GM10248 (cell line): ENCODE measurements at regions not wholly inside any gene's neighbourhood (a gene's known extent, or its start where the extent isn't known, plus 50 kb on each side); places are given as distances from the start of the nearest gene placed in this dataset.

Experiments used
- CTCF ChIA-PET: fragments of 300-600 bp; sonication (Branson Sonifier 250); formaldehyde crosslinking; extraction: SDS; loops from one replicate; lab custom pipeline; 2021; ENCODE audit warnings: antibody characterized with exemption; lab: Yijun Ruan, JAX
- POLR2A ChIA-PET: fragments of 350-650 bp; sonication (Branson Sonifier 250); formaldehyde crosslinking; extraction: SDS; loops from one replicate; lab custom pipeline; 2020; ENCODE audit warnings: antibody characterized with exemption; lab: Yijun Ruan, JAX
- DNase-seq: peaks from one replicate; pipeline ENCODE4 v3.0.0; 2012; ENCODE audit errors: extremely low spot score
- TF ChIP-seq, protein P1 (sequence below): IDR thresholded peaks from 2 replicates; pipeline ENCODE4 v1.5.1; 2012; ENCODE audit warnings: mild to moderate bottlenecking, low read depth; ENCODE audit errors: extremely low read depth, missing control alignments, control extremely low read depth

DNA sequence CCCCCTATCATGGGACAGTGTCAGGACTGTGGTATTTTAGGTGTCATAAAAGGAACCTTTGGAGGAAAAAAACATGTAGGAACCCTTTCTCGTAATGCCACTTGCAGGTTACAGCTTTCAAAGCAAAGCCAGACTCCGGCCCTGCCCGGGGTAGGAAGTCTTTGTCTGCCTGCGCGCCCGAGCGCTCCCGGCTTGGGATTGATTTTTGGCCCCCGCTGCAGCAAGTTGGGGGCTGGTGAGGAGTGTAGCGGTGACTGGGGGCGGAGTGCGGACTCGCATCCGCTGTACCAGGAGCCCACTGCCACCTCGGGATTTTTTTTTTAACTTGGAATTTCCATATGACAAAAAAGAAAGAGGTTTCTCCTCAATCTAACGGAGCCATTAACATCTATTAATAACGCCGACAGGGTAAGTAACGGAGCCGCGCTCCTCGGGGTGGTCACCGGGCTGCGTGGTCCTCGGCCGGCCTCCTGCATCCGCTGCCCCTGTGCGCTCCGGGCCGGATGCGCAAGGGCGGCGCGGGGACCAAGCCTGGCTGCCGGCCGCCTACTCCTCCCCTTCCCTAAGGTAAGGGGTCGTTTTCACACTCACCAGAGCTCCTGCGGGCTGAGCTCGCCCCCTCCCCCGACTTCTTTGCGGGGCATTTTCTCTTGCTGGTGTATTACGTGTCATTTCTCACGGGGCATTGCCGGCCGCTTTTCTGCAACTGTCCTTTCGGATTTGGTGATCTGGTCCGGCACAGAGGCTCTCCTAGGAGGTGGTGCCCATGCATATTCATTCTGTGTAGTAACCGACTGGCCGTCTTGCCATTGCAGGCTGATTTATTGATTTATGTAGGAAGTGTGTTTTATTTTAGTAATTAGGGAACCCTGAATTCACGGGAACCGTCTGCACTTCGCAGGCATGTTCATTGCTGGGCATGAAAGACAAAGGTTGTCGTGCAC lies 219.8 kb upstream of the TOPAZ1 start:
- TF ChIP-seq, protein P1, sequence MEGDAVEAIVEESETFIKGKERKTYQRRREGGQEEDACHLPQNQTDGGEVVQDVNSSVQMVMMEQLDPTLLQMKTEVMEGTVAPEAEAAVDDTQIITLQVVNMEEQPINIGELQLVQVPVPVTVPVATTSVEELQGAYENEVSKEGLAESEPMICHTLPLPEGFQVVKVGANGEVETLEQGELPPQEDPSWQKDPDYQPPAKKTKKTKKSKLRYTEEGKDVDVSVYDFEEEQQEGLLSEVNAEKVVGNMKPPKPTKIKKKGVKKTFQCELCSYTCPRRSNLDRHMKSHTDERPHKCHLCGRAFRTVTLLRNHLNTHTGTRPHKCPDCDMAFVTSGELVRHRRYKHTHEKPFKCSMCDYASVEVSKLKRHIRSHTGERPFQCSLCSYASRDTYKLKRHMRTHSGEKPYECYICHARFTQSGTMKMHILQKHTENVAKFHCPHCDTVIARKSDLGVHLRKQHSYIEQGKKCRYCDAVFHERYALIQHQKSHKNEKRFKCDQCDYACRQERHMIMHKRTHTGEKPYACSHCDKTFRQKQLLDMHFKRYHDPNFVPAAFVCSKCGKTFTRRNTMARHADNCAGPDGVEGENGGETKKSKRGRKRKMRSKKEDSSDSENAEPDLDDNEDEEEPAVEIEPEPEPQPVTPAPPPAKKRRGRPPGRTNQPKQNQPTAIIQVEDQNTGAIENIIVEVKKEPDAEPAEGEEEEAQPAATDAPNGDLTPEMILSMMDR = no peak
- ChIA-PET POLR2A (interaction anchor here (0.7 kb wide), 1 partner anchor 23 kb away, joined by 3 read pairs; no protein-coding TSS in a partner anchor), CTCF (interaction anchor here (1.1 to 1.8 kb wide), 2 partner anchors 14 to 17 kb away, joined by 3 to 6 read pairs; no protein-coding TSS in a partner anchor)
- DNase-seq = no peak

DNA sequence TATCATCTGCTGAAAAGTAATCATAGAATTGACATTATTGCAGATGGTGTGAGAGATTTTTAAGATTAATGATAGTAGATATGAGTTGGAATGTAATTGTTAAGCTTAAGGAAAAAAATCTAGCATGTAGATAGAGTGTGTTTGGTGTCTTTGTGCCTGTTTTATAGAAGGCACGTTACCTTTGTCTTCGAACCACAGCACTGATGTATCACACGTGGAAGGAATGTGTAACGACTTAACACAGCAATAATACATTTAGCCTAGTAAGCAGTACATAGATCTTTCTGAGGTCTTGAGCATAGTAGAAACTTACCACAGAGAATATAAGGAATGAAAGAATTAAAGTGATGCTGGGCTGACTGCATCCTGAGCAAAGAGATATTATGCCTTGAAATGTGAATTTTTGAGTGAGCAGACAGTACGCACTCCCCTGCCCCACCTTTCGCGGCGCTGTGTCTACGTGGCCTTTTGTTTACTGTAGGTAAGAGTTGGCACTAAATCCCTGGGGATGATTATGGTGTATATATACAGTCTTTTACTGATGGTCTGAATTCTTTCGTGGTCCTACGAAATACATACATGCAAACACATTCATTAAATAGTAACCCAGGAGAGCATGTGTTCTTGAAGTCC lies 217.6 kb upstream of the TOPAZ1 start:
- TF ChIP-seq, protein P1 = no peak
- DNase-seq = no peak
- CTCF ChIA-PET = no interaction called here
- POLR2A ChIA-PET = no interaction called here

DNA sequence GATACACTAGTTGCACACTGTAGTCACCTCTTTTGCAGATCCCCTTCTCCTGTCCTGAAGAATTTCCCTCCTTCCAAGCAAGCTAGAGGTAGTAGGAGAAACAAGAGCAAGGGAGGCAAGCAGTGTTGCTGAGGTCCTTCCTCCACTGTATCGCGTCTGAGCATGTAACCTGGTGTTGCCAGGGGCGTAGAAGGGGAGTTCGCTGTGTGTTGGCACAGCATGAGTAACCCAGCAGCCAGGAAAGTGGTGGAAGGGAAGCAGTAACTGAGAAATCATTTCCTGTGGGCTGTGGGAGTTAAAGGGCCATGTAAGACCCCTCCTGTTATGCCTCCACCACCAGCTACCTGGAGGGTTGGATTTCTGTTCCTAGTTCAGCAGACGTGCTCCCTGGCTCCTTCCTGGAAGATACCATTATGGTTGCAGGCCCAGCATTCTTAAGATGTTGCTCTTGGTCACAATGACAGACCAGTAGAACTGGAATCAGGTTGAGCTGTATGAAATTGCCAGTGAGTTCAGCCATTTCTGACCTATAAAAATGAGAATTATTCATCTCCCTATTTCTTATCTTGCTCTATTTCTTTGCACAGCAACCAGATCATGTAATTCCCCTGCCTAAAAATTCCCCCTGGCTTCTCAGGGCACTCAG lies 215.3 kb upstream of the TOPAZ1 start:
- ChIA-PET CTCF (interaction anchor here (1.5 kb wide), 1 partner anchor 23 kb away, joined by 4 read pairs; no protein-coding TSS in a partner anchor), POLR2A (no interaction called here)
- TF ChIP-seq, protein P1 = no peak
- no peak for DNase-seq

DNA sequence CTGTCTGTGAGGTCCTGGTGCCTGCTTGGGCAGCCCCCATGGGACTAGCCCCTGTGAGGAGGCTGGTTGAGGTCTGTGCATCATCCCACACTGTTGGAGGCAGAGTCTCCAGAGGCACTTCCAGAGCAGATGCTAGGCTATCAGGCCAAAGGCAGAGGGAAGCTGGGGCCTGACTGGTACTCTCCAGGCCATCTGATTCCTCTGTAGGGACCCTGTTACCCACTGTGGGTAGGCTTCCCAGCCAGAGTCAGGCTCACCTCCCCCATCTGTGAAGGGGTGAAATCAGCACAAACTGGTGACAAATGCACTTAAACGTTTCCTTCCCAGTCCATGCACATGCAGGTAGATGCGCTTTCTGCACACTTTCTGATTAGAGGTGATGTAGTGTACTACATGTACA lies 212.6 kb upstream of the TOPAZ1 start:
- DNase-seq = no peak
- CTCF ChIA-PET = no interaction called here
- POLR2A ChIA-PET = no interaction called here
- TF ChIP-seq, protein P1 = no peak

DNA sequence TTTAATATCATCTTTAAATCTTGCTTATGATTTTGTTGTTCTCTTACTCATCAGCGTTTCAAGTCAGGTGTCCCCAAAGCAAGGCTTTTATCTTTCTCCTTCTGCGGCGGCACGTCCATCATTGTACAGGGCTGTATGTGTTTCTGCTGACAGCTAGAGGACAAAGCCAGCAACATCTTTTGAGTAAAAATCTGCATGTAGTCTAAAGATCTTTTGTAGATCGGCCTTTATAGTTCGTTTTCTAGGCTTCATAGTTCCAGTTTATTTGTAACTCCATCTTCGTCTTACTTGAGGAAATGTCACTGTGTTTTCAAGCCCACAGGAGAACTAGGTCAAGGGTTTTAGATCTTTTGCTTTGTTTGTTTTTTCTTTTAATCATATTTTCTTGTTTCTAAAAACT lies 211.4 kb upstream of the TOPAZ1 start:
- DNase-seq = no peak
- POLR2A ChIA-PET = no interaction called here
- CTCF ChIA-PET = no interaction called here
- TF ChIP-seq, protein P1 = no peak

DNA sequence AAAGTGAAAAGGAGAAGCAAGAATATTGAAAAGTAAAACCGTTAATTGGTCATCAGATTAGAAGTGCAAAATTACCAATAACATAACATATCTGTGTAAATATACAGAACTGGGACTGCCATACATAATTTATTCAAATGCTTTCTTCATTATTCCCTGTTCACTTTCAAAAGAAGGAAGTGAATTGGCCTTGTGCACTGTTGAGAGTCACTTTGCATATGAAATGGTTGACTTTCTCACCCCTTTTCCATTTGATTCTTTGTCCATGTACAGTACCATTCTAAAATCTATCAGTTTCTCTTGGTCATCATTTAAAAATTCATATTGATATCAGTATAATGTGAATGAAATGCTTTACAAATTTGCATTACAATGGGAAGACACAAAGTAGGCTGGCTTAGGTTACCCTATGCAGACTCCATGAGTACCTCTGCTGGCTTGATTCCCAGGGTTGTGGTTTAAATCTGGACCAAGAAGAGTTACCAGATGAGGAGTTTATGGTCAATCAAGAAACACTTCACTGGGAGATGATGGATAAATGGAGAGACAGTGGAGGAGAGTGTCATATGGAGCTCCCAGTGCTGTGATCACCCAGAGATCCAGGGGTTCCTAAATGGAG lies 210.9 kb upstream of the TOPAZ1 start:
- TF ChIP-seq, protein P1 = no peak
- ChIA-PET CTCF (interaction anchor here (1.0 kb wide), 1 partner anchor 24 kb away, joined by 4 read pairs; no protein-coding TSS in a partner anchor), POLR2A (no interaction called here)
- no peak for DNase-seq
